SHP77 (cell line): ENCODE measurements at regions not wholly inside any gene's neighbourhood (a gene's known extent, or its start where the extent isn't known, plus 50 kb on each side); places are given as distances from the start of the nearest gene placed in this dataset.
A peak's percentile ranks its signal among the peaks of the same experiment; 100 is the strongest.
"Not testable (repeated sequence)": the region's sequence is repeated elsewhere in the genome, so short reads cannot be mapped to it uniquely, and the experiment has no call there.

Source experiments
- DNase-seq, 2 experiments: peaks; one replicate each; lab custom pipeline; 2025; lab: John Stamatoyannopoulos, UW

- DNase-seq: no peak
Observed at GRCh38 chr6:92716638-92717037, 702.7 kb downstream of the EPHA7 start.

DNA sequence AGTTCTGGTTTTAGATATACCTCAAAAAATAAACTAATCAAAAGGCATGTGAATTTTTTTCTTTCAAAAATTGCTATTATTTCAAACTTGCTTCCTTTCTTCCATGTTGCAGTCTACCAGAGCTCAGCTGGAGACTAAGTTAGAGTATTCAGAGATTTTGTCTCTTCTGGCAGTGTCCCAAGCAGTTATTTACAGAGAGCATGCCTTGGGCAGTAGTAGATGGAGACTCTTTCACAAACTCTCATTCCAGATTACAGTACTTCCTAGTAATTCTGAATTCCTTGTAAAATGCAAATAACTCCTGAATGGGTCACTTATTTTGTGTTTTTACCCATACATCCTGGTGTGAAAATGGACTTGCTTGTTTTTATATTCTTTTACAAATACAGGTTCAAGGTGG, 703.4 kb downstream of the EPHA7 start:
- no peak for DNase-seq

GRCh38 chr6:92714346-92714745, 705.0 kb downstream of the EPHA7 start:
- no peak for DNase-seq

- DNase-seq: no peak
Observed at GRCh38 chr6:92710048-92710447, 709.3 kb downstream of the EPHA7 start.

- no peak for DNase-seq
Observed at GRCh38 chr6:92708945-92709344, 710.4 kb downstream of the EPHA7 start.

GRCh38 chr6:92708270-92708669, 711.1 kb downstream of the EPHA7 start:
- no peak for DNase-seq

DNA sequence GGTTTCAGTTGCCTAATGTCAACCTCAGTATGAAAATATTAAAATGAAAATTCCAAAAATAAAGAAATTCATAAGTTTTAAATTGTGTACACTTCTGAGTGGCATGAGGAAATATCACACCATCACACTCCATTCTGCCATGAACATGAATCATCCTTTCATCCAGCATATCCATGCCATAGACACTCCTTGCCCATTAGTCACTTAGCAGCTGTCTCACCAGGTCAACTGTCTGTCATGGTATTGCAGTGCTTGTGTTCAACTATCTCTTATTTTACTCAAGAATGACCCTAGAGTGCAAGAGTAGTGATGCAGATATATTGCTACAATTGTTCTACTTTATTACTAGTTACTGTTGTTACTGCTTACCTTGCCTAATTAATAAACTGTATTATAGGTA, 712.4 kb downstream of the EPHA7 start:
- DNase-seq: no peak

DNA sequence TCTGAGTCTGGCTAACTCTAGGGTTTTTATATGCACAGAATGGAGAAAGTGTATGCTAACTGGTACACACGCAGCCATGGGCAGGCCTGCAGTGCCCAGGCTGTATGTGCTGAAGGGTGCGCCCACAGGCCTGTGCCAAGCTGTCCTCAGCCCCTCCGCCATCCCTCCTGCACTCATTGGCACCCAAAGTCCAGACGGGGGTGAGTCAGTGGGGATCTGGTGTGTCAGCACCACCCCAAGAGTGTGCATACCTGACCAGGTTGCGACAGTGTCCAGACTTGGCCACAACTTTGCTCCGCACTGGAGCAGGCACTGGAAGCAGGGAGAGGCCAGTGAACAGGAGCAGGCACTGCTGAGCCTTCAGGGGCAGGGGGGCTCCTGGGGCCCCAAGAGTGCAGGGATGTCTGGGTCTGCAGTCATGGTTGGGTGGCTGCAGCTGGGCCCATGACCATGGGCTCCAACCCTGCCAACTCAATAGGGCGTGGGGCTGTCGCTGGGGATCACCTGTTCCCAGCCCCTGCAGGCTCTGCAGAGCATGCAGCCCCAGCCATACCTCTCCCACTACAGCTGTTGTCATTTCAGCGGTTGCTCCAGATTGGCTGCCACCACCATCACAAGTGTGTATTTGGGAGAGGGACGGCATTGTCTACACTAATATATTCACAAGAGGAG, 717.8 kb downstream of the EPHA7 start:
- DNase-seq: no peak

DNA sequence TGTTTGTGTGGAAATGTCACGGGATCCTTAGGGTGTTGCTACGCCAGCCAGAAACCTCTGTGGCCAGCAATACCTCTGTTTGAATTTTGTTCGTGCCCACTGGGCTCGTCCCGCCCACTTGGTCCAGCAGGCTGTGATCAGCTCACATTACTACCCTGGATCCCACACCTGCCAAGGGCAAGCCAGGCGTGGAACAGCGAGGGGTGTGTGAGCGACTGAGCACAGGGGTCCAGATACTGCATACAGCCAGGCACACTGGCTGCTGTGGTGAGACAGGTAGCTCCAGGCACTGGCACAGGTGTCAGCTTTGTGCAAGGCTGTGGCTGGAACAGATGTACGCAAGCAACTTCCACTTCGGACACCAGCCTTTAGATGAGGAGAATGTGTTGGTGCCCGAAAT, 718.9 kb downstream of the EPHA7 start:
- DNase-seq: no peak

DNA sequence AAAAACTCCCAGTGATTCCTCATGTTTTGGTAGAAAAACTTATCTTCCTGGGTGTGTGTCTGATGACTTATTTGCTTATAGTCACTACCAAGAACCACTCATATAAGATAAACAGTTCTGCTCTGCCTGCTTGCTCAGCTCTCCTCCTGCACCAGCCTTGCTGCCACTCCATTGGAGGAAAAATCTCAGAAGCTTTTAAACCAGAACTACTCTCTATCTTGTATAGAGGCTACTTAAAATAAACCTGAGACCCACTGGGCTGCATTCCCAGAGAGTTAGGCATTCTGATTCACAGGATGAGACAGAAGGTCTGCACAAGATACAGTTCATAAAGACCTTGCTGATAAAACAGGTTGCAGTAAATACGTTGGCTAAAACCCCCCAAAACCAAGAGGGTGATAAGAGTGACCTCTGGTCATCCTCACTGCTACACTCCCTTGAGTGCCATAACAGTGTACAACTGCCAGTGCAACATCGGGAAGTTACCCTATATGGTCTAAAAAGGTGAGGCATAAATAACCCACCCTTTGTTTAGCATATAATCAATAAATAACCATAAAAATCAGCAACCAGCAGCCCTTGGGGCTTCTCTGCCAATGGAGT, 728.3 kb downstream of the EPHA7 start:
- no peak for DNase-seq

- no peak for DNase-seq
Observed at GRCh38 chr6:92688342-92688741, 731.0 kb downstream of the EPHA7 start.

DNA sequence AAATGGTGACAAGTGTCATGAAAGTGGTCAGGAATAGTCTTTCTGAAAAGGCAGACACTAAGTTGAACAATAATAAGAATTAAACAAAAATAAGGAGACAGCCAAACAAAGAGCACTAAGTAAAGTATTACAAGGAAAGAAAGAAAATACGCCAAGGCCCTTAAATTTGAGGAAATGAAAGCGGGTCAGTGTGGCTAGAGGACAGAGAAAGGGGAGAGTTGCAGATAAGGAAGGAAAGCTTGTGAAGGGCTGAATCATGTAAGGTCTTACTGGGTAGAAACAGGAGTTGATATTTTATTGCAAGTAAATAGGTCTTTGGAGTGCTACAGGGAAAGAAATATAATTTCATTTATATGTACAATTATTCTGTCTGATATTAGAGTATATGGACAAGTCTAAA, 732.1 kb downstream of the EPHA7 start:
- no peak for DNase-seq

DNA sequence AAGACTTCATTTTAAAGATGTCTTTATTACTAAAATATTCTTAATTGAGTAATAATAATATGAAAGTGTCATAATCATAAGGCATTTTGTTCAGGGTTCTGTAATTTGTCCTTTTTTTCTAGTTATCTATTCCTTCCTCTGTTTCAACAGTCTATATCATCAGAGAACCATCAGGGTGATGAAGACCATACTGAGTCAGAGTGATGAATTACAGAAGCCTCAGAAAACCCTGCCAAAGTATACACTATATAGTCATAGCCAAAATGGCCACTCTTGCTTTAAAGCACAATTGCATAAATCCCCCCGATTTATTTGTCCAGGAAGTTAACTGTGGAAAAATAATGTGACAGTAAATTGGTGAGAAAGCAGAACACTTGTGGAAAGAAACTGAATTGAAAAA, 735.0 kb downstream of the EPHA7 start:
- DNase-seq: no peak

DNA sequence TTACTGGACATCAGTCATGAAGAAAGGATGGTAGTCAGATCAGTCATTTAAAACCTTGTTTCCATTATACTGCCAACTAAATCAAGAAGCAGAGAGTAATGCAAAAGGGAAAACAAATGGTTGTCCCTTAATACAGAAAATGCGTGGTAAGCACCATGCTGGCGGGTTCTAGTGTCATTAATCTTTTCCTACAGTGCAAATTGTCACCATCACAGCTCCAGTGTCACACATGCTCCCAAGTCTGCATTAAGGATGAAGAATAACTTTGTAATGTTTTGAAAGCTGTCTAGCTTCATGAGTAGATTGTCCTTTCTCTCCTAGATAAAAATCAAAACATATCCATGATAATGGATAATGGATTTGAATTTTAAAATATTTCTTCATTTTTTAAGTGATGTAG, 735.6 kb downstream of the EPHA7 start:
- DNase-seq: no peak

DNA sequence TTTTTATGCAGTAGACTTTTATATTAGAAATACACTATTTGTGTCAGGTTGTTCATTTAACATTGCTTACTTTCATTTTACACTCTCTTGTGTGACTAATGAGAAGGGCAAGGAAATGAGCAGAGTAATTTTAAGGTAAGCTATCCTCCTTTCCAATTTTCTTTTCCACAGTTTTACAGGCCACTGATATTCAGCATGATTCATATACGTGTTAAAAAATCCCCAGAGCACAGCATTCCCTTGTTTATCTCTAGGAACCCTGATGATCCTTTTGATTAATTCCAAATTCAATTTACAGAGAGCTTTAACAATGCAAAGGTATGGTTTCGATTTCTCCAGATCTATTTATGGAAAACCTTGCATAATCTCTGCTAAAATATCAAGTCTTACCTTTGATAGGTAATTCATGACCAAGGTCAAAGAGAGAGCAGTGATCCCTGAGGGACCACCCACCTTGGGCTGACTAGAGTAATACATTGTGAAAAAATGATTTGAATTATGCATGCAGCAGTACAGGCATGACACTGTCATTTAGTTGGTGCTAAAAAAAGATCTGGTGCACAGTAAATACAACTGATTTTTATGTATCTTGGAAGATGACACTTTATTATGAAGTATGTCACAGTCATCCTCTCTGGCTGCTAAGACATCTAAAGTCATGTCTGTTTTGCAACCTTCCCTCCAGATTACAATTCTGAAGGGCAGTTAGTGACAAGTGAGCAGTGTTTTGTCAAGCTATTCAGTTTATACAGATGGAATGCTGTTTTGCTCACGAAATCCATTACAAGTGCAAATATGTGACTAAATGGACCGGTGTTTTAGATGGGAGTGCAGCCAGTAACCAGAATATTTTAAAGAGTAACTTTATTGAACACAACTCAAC, 736.6 kb downstream of the EPHA7 start:
- DNase-seq: no peak

DNA sequence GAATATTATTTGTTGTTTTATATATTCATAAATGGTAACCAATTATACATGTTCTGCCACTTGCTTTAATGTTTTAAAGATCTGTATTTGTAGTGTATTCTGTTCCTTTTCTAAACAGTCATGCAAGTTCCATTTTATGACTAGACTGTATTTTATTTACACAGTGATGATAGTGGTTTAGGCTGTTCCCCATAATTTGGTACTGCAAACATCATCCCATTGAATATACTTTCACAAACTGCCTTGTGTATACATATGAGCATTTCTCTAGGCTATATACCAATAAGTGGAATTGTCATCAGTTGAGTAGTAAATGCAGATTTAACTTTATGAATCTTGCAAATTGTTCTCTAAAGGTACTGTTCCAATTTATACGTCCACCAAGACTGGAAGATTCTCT, 738.0 kb downstream of the EPHA7 start:
- DNase-seq: no peak

DNA sequence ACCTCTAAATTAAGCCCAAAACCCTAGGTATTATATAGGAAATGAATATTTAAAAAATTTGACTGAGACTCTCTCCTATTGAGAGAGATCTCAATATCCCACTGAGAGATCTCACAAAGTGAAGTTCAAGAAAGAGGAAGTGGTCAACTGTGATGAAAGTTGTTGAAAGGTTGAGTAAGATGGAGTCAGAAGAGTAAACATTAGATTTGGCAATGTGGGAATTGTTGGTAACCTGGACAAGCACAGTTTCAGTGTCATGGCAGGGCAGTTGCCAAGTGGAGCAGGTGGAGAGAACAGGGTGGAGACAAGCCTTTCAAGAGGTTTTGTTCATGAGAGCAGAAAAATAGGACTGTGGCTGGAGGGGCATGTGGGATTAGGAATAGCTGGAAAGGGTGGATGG, 747.9 kb downstream of the EPHA7 start:
- DNase-seq: not testable (repeated sequence)

GRCh38 chr6:92667843-92668242, 751.5 kb downstream of the EPHA7 start:
- no peak for DNase-seq

DNA sequence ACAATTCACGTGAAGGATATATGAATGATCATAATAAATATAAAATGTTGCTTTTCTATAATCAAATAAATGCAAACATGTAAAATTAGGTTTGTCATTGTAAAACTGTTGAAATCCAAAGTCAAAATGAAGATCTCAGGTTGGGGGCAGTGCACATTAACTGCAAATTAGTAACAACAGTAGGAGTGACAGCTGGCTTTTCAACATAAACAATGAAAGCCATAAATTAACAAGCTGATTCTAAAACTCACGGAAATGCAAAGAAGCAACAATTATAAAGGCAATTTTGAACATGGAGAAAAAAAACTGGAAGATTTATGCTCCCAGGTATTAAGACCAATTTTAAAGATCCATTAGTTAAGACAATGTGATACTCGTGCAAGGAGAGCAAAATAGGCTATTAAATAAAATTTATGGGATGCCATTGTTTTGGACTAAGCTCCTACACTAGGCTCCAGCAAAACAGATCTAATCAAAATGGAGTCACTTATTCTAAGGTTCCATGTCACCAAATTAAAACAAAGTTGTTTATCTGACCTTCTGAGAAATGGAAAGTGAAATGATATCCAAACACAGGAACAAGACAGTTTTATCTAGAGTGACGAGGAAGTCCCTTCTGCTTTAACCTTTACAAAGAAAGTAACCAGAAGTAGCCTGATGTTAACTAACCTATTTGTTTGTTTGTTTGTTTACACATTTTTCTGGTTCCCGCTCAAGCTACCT, 770.8 kb downstream of the EPHA7 start:
- no peak for DNase-seq

DNA sequence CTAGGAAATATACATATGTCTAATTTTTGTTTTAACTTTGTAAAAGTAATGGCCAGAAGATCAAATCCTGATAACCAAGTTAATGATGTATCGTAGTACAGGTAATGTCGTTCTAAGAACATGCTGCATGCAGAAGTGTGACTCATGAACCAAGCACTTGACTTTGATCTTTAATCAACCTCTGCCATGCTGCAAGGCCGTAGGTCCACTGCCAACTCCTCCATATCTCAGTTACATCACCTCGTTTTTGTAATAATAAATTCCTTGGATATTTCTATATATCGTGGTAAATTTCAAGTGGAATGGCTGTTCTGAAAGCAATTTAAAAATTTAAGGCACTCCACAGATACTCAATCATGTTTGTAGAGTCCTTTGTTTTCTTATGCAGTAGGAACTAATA, 771.7 kb downstream of the EPHA7 start:
- peak; percentile 5 to 11 for DNase-seq

GRCh38 chr6:92644104-92644791, 775.1 kb downstream of the EPHA7 start:
- DNase-seq: peak in 1 of 2 experiments; percentile 4
